Dermis blood vessel endothelial cell (primary cell): ENCODE measurements at regions not wholly inside any gene's neighbourhood (a gene's known extent, or its start where the extent isn't known, plus 50 kb on each side); places are given as distances from the start of the nearest gene placed in this dataset.

Experiments
- DNase-seq: peaks from one replicate; pipeline ENCODE4 v3.0.0; 2010

DNA sequence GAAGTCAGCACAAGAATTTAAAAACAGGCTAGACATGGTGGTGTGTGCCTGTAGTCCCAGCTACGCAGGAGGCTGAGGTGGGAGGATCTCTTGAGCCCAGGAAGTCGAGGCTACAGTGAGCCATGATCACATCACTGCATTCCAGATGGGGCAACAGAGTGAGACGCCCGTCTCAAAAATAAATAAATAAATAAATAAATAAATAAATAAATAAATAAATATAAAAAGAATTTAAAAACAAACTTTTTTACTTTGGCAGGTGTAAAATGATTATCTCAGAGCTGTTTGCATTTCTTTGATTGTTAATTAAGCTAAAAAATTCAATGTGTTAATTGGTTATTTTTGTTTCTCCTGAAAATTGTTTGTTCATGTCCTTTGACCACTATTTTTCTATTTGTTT lies 97.5 kb upstream of the RPS6KA3 start:
- DNase-seq, result no peak

GRCh38 chrX:20363275-20363674 lies 96.6 kb upstream of the RPS6KA3 start:
- DNase-seq, result no peak

GRCh38 chrX:20362268-20363267 lies 95.9 kb upstream of the RPS6KA3 start:
- peak; percentile 53 for DNase-seq

DNA sequence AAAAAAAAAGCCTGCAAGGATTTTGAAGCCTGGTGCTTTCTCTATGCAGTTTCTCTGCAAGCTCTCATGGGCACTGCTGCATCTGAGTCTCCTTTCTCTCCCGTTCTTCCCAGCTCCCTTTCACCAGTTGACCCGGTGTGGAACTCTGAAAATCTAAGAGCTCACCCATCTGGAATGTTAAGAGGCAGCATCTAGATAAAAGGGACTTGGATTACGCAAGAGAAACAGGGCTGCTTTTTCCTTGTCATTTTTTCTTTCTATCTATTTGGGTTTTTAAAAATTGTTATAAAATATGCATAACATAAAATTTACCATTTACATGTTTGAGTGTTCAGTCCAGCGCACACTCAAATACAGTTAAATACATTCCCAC lies 95.2 kb upstream of the RPS6KA3 start:
- no peak for DNase-seq

- no peak for DNase-seq
Measured at GRCh38 chrX:20361081-20361889, 94.6 kb upstream of the RPS6KA3 start.

- DNase-seq, result no peak
Measured at GRCh38 chrX:20355187-20355586, 88.5 kb upstream of the RPS6KA3 start.

DNA sequence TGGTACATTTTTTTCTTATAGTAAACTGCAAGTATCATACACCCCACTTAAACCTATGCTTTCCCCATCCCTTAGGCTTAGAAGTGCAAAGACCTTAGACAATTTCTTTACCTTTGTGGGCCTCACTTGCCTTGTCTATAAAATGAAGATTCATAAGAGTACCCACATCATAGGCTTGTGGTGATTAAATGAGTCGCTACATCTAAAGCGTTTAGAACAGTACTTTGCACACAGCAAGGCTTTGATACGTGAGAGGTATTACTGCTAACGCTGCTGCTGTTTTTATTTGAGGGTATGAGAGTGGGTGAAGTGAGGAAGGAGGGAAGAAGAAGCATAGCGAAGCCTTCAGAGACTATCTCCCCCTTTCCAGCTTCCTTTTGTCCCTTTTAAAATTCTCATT lies 87.8 kb upstream of the RPS6KA3 start:
- DNase-seq, result no peak

- no peak for DNase-seq
Measured at GRCh38 chrX:20352935-20353336, 86.2 kb upstream of the RPS6KA3 start.

GRCh38 chrX:20352504-20352903 lies 85.8 kb upstream of the RPS6KA3 start:
- DNase-seq, result no peak

DNA sequence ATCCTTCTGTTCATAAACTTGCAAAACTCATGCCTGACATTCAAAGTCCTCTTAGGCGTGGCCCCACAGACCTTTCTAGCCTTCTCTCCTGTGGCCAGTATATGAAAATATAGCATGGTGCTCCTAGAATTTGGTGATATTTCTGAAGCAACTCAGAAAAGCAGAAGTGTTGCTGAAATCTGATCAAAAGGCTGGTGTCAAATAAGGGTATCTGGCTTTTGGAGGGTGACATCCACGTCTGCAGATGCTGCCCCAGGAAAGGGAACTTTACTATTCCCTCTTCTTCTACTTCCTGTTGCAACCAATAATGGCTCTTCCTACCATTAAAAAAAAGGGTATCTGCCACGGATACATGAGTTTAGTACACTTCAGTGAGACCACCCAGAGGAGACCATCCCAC lies 83.9 kb upstream of the RPS6KA3 start:
- no peak for DNase-seq

DNA sequence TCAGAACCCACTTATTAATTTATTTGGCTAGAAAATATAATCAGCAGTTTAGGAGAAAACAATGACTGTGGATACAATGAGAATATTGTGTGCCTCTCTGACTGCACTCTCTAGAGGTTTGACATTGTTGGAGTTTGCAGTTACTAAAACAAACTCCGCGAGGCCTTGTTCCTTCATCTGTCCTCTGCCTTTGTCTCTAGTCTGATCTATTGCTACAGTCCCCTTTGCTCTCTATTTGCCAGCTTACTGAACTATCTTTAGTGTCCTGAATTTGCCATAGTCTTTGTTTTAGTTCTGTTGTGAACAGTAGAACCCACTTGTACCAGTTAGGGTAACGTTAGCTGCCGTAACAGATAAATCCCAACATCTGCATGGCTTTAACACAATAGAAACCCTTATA lies 81.4 kb upstream of the RPS6KA3 start:
- DNase-seq, result no peak

GRCh38 chrX:20347481-20347880 lies 80.8 kb upstream of the RPS6KA3 start:
- no peak for DNase-seq

DNA sequence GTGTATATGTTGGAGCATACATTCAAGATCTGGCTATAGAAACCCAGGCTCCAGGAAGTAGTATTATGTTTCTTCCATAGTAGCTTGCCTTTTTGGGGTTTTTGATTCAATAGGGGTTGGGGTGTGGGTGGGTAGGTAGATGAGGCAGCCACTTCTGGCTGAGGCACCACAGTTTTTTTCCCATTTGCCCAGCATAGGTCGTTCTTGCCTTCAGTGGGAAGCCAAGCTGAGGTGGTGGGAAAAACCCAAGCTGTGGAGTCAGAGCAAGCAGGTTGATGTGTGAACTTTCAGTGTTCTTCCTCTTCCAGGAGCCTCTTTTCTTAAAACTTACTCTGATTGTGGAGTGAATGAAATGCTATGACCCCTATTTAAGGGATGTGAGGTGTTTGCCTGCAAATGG lies 67.0 kb upstream of the RPS6KA3 start:
- no peak for DNase-seq

DNA sequence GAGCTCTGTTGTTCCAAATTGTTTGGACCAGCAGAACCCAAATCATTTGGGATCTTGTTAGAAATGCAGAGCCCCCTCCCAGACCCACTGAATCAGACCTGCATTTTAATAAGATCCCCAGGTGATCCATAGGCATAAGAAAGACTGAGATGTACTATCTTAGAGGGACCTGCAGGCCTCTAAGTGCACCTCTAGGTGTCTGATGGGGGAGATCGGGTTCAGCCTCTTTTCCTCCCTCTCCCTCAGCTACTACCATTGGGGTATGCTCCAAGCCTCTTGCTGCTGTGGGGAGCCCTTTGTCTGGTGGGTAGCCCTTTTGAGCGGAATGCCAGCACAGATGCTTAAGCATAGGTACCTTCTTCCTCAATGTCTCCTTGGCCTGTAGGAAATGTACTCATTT lies 63.8 kb upstream of the RPS6KA3 start:
- no peak for DNase-seq

DNA sequence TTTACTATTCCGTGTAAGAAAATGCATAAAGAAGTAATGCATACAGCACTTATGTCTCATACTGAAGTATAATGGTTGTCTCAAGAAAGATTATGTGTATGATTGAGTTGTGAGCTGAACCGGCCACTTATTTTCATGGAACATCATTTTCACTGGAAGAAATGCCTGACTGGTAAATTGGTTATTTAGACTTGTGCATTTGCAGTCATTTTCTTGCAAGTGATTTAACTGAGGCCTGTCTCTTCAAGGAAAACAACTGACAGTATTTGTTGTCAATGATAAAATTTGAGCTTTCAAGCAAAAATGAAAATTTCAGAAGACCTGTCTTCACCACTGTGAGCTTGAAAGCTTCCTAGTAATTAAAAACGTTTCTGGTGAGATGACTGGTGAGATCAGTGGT lies 62.7 kb upstream of the RPS6KA3 start:
- DNase-seq, result no peak

DNA sequence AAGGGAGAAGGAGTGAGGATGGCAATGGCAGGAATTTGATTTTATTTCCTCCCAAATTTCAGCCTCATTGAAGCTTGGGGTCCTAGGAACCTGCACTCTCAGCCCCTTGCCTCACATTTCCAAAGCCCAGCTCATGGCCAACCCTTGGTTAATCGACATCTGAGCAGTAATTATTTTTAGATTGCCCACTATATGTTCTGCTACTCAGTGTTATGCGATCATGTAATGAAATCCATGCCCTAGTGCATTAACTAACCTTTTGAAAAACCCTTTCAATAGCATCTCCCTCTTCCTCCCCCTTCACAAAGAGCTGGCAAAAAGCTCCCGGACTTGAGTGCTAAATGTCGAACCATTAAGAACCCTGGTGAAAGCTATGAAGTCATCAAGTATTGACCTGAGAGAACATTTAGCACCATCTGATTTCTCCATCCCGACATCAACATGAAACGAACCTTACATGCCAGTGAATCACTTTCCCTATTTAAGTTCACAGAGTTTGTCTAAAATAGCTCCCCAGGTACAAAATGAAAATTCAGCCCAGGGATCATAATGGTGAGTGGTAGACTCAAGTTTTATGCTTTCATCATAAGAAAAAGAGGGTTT lies 59.2 kb upstream of the RPS6KA3 start:
- no peak for DNase-seq

- DNase-seq, result no peak
Measured at GRCh38 chrX:20322887-20323286, 56.2 kb upstream of the RPS6KA3 start.

GRCh38 chrX:20320461-20321159 lies 53.9 kb upstream of the RPS6KA3 start:
- DNase-seq, result no peak

DNA sequence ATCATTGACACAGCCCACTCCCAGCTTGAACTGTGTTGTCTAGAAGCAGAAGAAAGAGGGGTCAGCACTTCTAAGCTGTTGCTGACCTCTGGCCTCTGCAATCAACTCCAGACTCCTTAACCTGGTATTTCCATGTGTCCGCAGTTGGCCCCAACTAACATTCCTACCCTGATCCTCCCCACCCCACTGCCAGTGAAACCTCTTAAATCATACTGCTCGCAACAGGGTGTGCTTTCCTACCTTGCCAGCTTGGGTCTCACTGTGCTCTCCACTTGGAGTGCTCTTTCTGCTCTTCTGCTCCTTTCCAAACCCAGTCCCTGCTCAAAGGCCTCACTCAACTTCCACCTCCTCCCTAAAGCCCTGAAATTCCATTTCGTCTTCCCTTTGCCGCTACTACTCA lies 52.3 kb upstream of the RPS6KA3 start:
- no peak for DNase-seq

GRCh38 chrX:20317873-20318272 lies 51.2 kb upstream of the RPS6KA3 start:
- no peak for DNase-seq
